Mucosa of stomach (tissue), 1 donor: ENCODE measurements at regions not wholly inside any gene's neighbourhood (a gene's known extent, or its start where the extent isn't known, plus 50 kb on each side); places are given as distances from the start of the nearest gene placed in this dataset.

Experiments
- H3K27me3 ChIP-seq: one replicate; pipeline ENCODE4 v1.7.0; 2013; ENCODE audit warnings: mild to moderate bottlenecking, low read length; ENCODE audit not compliant: control insufficient read depth, insufficient read depth
- H3K36me3 ChIP-seq: one replicate; pipeline ENCODE4 v1.7.0; 2013; ENCODE audit warnings: low read length; ENCODE audit not compliant: control insufficient read depth, insufficient read depth
- H3K4me1 ChIP-seq: one replicate; pipeline ENCODE4 v1.7.0; 2013; ENCODE audit warnings: mild to moderate bottlenecking, low read length; ENCODE audit not compliant: control insufficient read depth, insufficient read depth
- H3K4me3 ChIP-seq: one replicate; pipeline ENCODE4 v1.7.0; 2013; ENCODE audit warnings: low read length
- H3K9ac ChIP-seq: one replicate; pipeline ENCODE4 v1.7.0; 2013; ENCODE audit warnings: mild to moderate bottlenecking, low read length, moderate library complexity
- H3K9me3 ChIP-seq: one replicate; pipeline ENCODE4 v1.7.0; 2013; ENCODE audit warnings: mild to moderate bottlenecking, low read length, moderate library complexity; ENCODE audit not compliant: control insufficient read depth
- donor health status: Pancreatic carcinoma.

GRCh38 chr7:46357290-46357689 lies 436.2 kb upstream of the IGFBP3 start:
- no peaks in the 10 kb centered on the region for H3K4me1 ChIP-seq

GRCh38 chr7:46356371-46356770 lies 435.3 kb upstream of the IGFBP3 start:
- Histone ChIP-seq H3K9ac (no peak overlapping the region), H3K4me3 (no peak overlapping the region), H3K36me3 (no peaks in the 10 kb centered on the region), H3K27me3 (no peaks in the 10 kb centered on the region), H3K4me1 (no peaks in the 10 kb centered on the region), H3K9me3 (no peaks in the 10 kb centered on the region)

More at GRCh38 chr7:46357290-46357689, 436.2 kb upstream of the IGFBP3 start:
- Histone ChIP-seq H3K9ac (no peak overlapping the region), H3K36me3 (no peaks in the 10 kb centered on the region), H3K27me3 (no peaks in the 10 kb centered on the region), H3K4me3 (no peak overlapping the region), H3K9me3 (no peaks in the 10 kb centered on the region)

DNA sequence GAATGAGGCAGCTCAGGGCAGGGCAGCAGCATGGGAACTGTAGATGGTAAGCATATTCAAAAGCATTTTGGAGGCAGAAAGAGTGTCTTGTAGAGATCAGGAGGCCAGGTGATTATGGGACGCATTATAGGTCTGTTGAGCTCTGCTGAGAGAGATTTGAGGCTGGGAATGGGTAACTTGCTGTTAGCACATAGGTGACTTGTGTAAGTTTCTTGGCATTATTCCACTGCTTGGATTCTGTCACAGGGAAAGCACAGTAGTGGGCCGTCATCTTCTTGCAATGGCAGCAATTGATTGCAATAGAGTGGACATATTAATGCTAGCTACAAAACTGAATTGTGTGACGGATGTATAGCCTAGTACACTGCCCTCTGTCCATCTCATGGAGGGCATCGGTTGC lies 434.3 kb upstream of the IGFBP3 start:
- no peaks in the 10 kb centered on the region for H3K27me3 ChIP-seq
- no peak overlapping the region for H3K4me3 ChIP-seq
- H3K4me1 ChIP-seq = no peaks in the 10 kb centered on the region
- no peaks in the 10 kb centered on the region for H3K36me3 ChIP-seq
- H3K9ac ChIP-seq = no peak overlapping the region
- no peaks in the 10 kb centered on the region for H3K9me3 ChIP-seq

DNA sequence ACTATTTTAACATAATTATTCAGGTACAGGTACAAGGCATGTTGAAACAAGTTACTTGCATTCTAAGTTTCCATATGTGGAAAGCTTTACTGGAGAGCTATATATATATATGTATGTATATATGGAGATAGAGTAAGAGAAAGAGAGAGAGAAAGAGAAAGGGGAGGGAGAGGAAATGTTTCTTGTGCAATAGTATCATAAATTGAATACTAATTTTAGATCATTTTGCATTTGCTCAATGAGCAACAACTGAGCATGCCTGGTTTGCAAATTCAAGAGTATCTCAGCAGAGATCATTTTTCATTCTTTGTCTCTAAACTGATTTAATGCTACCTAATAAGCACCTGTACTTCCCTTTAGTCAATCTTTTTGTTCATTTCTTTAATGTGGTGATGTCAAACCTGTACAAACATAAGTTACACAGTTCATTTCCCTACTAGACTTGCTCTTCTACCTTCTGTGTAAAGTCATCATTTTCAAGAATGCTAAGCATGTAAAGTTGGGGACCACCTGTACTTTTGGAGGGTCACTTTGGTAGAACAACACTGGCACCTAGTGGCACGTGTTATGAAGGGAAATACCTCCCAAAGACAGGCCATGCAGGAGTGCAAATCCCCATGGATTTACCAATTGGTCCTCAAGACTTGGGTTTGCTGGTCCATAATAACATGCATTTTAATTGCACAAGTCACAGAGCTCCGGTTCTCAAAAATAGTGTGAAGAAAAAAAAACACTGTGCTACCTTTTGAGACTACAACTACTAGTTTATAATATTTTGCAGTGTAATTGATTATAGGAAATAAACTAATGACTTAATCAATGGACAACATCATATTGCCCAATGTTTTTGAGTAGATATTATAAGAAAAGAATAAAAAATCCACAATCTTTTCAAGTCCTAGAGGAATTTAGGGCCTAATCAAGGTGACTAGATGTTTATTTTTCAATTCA lies 431.2 kb upstream of the IGFBP3 start:
- Histone ChIP-seq H3K4me3 (no peak overlapping the region), H3K4me1 (no peaks in the 10 kb centered on the region), H3K36me3 (no peaks in the 10 kb centered on the region), H3K27me3 (no peaks in the 10 kb centered on the region), H3K9me3 (no peaks in the 10 kb centered on the region), H3K9ac (no peak overlapping the region)

DNA sequence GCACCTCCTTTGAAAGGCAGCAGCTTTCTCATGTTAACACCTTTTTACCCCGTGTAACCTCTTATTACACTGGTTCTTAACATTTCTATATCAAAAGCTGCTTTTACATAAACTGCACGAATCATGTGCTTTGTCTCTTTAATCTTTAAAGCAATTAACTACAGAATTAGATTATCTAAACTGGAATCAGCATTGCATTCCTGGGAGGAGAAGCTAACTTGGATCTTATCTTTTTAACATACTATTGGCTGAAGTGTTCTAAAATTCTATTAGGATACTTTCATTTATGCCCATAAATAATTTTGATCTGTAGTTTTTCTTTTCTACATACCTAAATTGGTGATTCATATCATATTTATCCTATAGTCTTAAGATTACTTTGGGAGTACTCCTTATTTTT lies 428.4 kb upstream of the IGFBP3 start:
- H3K4me3 ChIP-seq = no peak overlapping the region
- no peak overlapping the region for H3K9ac ChIP-seq
- H3K36me3 ChIP-seq = no peaks in the 10 kb centered on the region
- H3K27me3 ChIP-seq = no peaks in the 10 kb centered on the region
- H3K9me3 ChIP-seq = no peaks in the 10 kb centered on the region
- no peaks in the 10 kb centered on the region for H3K4me1 ChIP-seq

GRCh38 chr7:46344533-46344932 lies 423.5 kb upstream of the IGFBP3 start:
- Histone ChIP-seq H3K9me3 (no peaks in the 10 kb centered on the region), H3K27me3 (no peaks in the 10 kb centered on the region), H3K9ac (no peak overlapping the region), H3K4me3 (no peak overlapping the region), H3K4me1 (no peaks in the 10 kb centered on the region), H3K36me3 (no peaks in the 10 kb centered on the region)

DNA sequence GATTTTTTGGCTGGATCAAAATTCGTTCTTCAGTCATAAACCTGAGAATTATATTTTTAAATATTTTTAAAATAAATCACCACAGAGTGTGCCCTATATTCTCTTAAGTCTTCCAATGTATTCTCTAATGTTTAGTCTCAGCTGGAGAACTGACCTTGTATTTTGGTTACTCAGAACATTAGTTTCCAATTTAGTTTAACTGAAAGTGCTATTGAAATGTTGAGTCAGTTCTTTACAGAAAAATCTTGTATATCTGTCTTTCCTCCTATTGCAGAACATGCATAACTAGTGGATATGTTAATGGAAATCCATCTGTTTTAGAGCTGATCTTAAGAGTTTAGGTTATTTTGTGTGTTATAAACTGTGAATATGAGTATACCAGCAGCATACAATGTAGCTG lies 422.7 kb upstream of the IGFBP3 start:
- Histone ChIP-seq H3K36me3 (no peaks in the 10 kb centered on the region), H3K27me3 (no peaks in the 10 kb centered on the region), H3K4me1 (no peaks in the 10 kb centered on the region), H3K4me3 (no peak overlapping the region), H3K9me3 (no peaks in the 10 kb centered on the region), H3K9ac (no peak overlapping the region)

DNA sequence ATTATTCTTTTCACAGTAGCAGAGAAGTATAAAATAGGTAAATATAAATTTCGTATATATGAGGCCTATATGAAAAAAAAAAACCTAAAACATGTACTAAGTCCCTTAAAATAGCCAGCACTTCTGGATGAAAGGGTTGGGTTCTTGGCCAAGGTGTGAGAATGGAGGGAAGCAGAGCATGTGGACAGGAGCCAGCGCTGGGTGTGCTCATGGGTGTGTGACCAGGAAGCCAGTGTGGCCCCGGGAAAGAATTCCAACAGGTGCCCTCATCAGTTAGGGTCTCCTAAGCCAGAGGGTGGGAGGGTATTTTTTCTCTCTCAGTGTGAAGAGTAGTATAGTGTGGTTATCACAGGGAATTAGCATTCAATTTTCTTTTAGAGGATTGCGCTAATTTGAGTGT lies 401.9 kb upstream of the IGFBP3 start:
- Histone ChIP-seq H3K9ac (no peak overlapping the region), H3K4me3 (no peak overlapping the region), H3K9me3 (no peaks in the 10 kb centered on the region), H3K4me1 (no peaks in the 10 kb centered on the region), H3K36me3 (no peaks in the 10 kb centered on the region), H3K27me3 (no peaks in the 10 kb centered on the region)

DNA sequence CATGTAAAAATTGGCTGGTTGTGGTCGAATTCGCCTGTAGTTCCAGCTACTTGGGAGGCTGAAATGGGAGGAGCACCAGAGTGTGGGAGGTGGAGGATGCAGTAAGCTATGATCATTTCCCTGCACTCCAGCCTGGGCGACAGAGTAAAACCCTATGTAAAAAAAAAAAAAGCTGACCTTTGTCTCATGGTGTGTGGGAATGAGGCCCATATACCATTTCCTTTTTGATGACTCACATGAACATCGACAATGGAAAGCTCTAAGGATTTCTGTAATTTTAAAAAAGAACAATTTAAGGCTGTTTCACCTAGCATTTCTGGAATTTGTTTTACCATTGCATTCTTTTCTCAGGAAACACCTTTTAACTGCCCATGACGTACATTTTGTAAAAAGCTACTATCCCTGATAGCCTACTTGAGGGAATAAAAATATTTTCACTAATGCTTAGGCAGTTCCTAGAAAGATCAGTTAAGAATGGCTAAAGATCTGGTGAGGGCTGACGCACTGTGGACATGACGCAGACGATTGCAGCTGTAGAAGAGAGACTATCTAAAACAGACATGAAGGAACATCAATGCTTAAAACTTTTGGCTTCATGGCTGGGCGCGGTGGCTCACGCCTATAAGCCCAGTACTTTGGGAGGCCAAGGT lies 400.6 kb upstream of the IGFBP3 start:
- no peak overlapping the region for H3K9ac ChIP-seq
- H3K4me3 ChIP-seq = no peak overlapping the region
- no peaks in the 10 kb centered on the region for H3K9me3 ChIP-seq
- H3K4me1 ChIP-seq = no peaks in the 10 kb centered on the region
- H3K27me3 ChIP-seq = no peaks in the 10 kb centered on the region
- no peaks in the 10 kb centered on the region for H3K36me3 ChIP-seq

- Histone ChIP-seq H3K4me1 (no peaks in the 10 kb centered on the region), H3K36me3 (no peaks in the 10 kb centered on the region), H3K4me3 (no peak overlapping the region), H3K27me3 (no peaks in the 10 kb centered on the region), H3K9ac (no peak overlapping the region), H3K9me3 (no peaks in the 10 kb centered on the region)
Observed at GRCh38 chr7:46320956-46321355, 399.9 kb upstream of the IGFBP3 start.

GRCh38 chr7:46319841-46320240 lies 398.8 kb upstream of the IGFBP3 start:
- Histone ChIP-seq H3K27me3 (no peaks in the 10 kb centered on the region), H3K9me3 (no peaks in the 10 kb centered on the region), H3K4me3 (no peak overlapping the region), H3K9ac (no peak overlapping the region), H3K4me1 (no peaks in the 10 kb centered on the region), H3K36me3 (no peaks in the 10 kb centered on the region)

DNA sequence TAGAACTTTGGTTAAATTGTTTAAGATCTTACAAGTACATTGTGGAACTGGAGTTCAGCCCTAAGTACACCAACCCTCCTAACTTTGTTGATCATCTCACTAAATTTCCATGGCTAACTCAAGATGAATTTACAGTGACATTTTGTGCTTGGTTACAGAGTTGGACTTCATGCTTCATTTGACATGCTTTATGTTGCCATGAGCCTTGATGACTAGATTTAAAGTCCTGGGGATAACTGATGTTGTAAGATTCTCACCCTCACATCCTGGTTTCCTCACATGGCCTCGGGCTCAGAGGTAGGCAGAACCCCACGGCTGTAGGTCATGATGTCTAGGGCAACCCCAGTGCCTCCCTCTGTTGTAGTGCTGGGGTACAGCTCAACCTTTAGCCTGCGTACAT lies 397.2 kb upstream of the IGFBP3 start:
- no peaks in the 10 kb centered on the region for H3K4me1 ChIP-seq
- H3K27me3 ChIP-seq = no peaks in the 10 kb centered on the region
- no peaks in the 10 kb centered on the region for H3K36me3 ChIP-seq
- H3K9ac ChIP-seq = no peak overlapping the region
- H3K4me3 ChIP-seq = no peak overlapping the region
- no peaks in the 10 kb centered on the region for H3K9me3 ChIP-seq
